C4-2B (cell line): ENCODE measurements at regions not wholly inside any gene's neighbourhood (a gene's known extent, or its start where the extent isn't known, plus 50 kb on each side); places are given as distances from the start of the nearest gene placed in this dataset.

ENCODE experiments used
- H3K27ac ChIP-seq: fragments of 450-650 bp; 2 replicates; pipeline ENCODE4 v1.5.1; 2017
- CTCF ChIP-seq: fragments of 450-650 bp; conservative IDR thresholded peaks from 2 replicates; pipeline ENCODE4 v1.5.1; 2017; ENCODE audit warnings: mild to moderate bottlenecking
- ZFX ChIP-seq: fragments of 450-650 bp; IDR thresholded peaks from 2 replicates; pipeline ENCODE4 v1.6.1; 2017

GRCh38 chr4:141899541-141899940, 263.2 kb downstream of the IL15 start:
- H3K27ac ChIP-seq, result no peak overlapping the region
- TF ChIP-seq ZFX, result no peak
- no peak for TF ChIP-seq CTCF

- TF ChIP-seq CTCF (no peak), ZFX (no peak)
- H3K27ac ChIP-seq, result no peak overlapping the region
These were observed 264.5 kb downstream of the IL15 start for GRCh38 chr4:141900856-141901255.

GRCh38 chr4:141905751-141906150, 269.4 kb downstream of the IL15 start:
- no peak overlapping the region for H3K27ac ChIP-seq
- TF ChIP-seq CTCF (no peak), ZFX (no peak)

GRCh38 chr4:141909541-141909940, 273.2 kb downstream of the IL15 start:
- no peak for TF ChIP-seq CTCF
- no peak for TF ChIP-seq ZFX
- H3K27ac ChIP-seq, result no peak overlapping the region

GRCh38 chr4:141912831-141913230, 276.4 kb downstream of the IL15 start:
- H3K27ac ChIP-seq, result no peak overlapping the region
- TF ChIP-seq CTCF (no peak), ZFX (no peak)

- H3K27ac ChIP-seq, result no peak overlapping the region
- TF ChIP-seq ZFX (no peak), CTCF (no peak)
These were observed 277.5 kb downstream of the IL15 start for GRCh38 chr4:141913928-141914327.

- no peak overlapping the region for H3K27ac ChIP-seq
- TF ChIP-seq ZFX (no peak), CTCF (no peak)
These were observed 278.4 kb downstream of the IL15 start for GRCh38 chr4:141914746-141915145.
